Medulla oblongata (tissue), 1 donor: ENCODE measurements at regions not wholly inside any gene's neighbourhood (a gene's known extent, or its start where the extent isn't known, plus 50 kb on each side); places are given as distances from the start of the nearest gene placed in this dataset.
A peak's percentile ranks its signal among the peaks of the same experiment; 100 is the strongest.

Experiments
- DNase-seq: peaks from one replicate; pipeline ENCODE4 v3.0.0-alpha.2; 2015; ENCODE audit errors: extremely low spot score

GRCh38 chr6:26216359-26216885 is 129.2 kb downstream of the HFE start:
- DNase-seq, result peak; percentile 99

- DNase-seq, result peak; percentile 77
These were observed 129.9 kb downstream of the HFE start for GRCh38 chr6:26216886-26217713.

- DNase-seq, result no peak
These were observed 130.5 kb downstream of the HFE start for GRCh38 chr6:26217714-26218075.

GRCh38 chr6:26218824-26219223 is 131.6 kb downstream of the HFE start:
- no peak for DNase-seq

GRCh38 chr6:26220145-26220970 is 133.1 kb downstream of the HFE start:
- no peak for DNase-seq

GRCh38 chr6:26221186-26221585 is 134.0 kb downstream of the HFE start:
- no peak for DNase-seq

- no peak for DNase-seq
These were observed 135.3 kb downstream of the HFE start for GRCh38 chr6:26222571-26222970.

GRCh38 chr6:26223228-26223627 is 136.0 kb downstream of the HFE start:
- no peak for DNase-seq

- peak; percentile 87 for DNase-seq
These were observed 136.7 kb downstream of the HFE start for GRCh38 chr6:26223650-26224546.

GRCh38 chr6:26224547-26224912 is 137.3 kb downstream of the HFE start:
- no peak for DNase-seq

- DNase-seq, result peak; percentile 63
These were observed 138.0 kb downstream of the HFE start for GRCh38 chr6:26224940-26225847.

- DNase-seq, result no peak
These were observed 138.8 kb downstream of the HFE start for GRCh38 chr6:26225848-26226578.

GRCh38 chr6:26226579-26226967 is 138.4 kb upstream of the BTN3A2 start:
- no peak for DNase-seq

- DNase-seq, result no peak
These were observed 134.6 kb upstream of the BTN3A2 start for GRCh38 chr6:26230351-26230750.

- no peak for DNase-seq
These were observed 133.9 kb upstream of the BTN3A2 start for GRCh38 chr6:26231006-26231587.

- no peak for DNase-seq
These were observed 132.6 kb upstream of the BTN3A2 start for GRCh38 chr6:26232306-26232939.

- DNase-seq, result no peak
These were observed 131.9 kb upstream of the BTN3A2 start for GRCh38 chr6:26232940-26233648.

GRCh38 chr6:26233649-26234420 is 131.2 kb upstream of the BTN3A2 start:
- peak; percentile 38 for DNase-seq
